Activated T-helper 2 cell treated with anti-CD3 and anti-CD28 coated beads, Interferon-gamma antibody, Interleukin-2, Interleukin-4, amounts not matched to agents 10 μg/mL and 5 μg/mL and 100 μg/mL, durations not matched to agents 14 hours and 24 hours and 36 hours (primary cell): ENCODE measurements at regions not wholly inside any gene's neighbourhood (a gene's known extent, or its start where the extent isn't known, plus 50 kb on each side); places are given as distances from the start of the nearest gene placed in this dataset.

Experiments used
- DNase-seq: peaks from one replicate; pipeline ENCODE4 v3.0.0; 2021; ENCODE audit warnings: low spot score
- H3K27ac Mint-ChIP-seq: one replicate; pipeline ENCODE4 v1.8.0; 2021; ENCODE audit warnings: mixed read lengths
- H3K27me3 Mint-ChIP-seq: one replicate; pipeline ENCODE4 v1.8.0; 2021; ENCODE audit warnings: low read depth, mixed read lengths
- H3K36me3 Mint-ChIP-seq: one replicate; pipeline ENCODE4 v1.8.0; 2021; ENCODE audit warnings: low read depth, mixed read lengths
- H3K4me1 Mint-ChIP-seq: one replicate; pipeline ENCODE4 v1.8.0; 2021; ENCODE audit warnings: low read depth, mixed read lengths
- H3K4me3 Mint-ChIP-seq: one replicate; pipeline ENCODE4 v1.8.0; 2021; ENCODE audit warnings: low read depth, mild to moderate bottlenecking, moderate library complexity, mixed read lengths
- H3K9me3 Mint-ChIP-seq: one replicate; pipeline ENCODE4 v1.8.0; 2021; ENCODE audit warnings: mixed read lengths
- intact Hi-C: fragments of 100-400 bp; cut with micrococcal nuclease; formaldehyde crosslinking; loops from one replicate; pipeline ENCODE4 v1.15.1; 2023

DNA sequence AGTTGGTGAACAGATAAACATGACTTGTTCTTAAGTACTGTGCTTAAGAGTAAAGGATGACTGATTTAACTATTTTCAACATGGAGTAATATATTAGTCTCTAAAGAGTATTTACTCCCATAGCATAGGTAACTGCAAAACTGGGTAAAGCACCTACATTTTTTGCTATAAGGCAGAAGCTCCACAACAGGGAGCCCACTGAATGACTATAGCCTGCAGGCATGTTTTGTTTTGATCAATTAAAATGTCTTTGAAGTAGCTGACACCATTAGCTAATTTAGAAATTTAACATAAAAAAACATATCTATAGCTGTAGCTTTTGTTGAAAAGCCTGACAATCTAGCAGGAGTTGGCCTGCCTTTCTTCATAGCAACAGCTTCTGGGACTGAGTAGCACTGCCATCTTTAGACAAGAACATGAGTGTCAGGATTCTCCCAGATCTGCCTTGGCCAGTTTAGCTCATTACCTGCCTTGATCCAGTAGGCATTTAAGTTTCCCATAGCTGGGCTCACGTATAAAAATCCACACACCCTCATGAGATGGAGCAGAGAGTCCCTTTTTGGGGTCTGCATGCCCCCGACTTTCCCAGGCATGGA, 1935.1 kb upstream of the PIK3C3 start:
- Mint-ChIP-seq H3K27me3 (no peaks in the 10 kb centered on the region), H3K4me3 (no peak overlapping the region), H3K36me3 (no peaks in the 10 kb centered on the region), H3K9me3 (peaks cover 9% of the 10 kb centered on the region), H3K4me1 (no peaks in the 10 kb centered on the region), H3K27ac (no peak overlapping the region)
- no peak for DNase-seq
- intact Hi-C loops, result no loop called here

- intact Hi-C loops, result no loop called here
- H3K4me3 Mint-ChIP-seq, result no peak overlapping the region
- no peaks in the 10 kb centered on the region for H3K4me1 Mint-ChIP-seq
- no peak overlapping the region for H3K27ac Mint-ChIP-seq
- peaks cover 9% of the 10 kb centered on the region for H3K9me3 Mint-ChIP-seq
- H3K36me3 Mint-ChIP-seq, result no peaks in the 10 kb centered on the region
- H3K27me3 Mint-ChIP-seq, result no peaks in the 10 kb centered on the region
- DNase-seq, result no peak
Observed at GRCh38 chr18:40018266-40018665, 1936.8 kb upstream of the PIK3C3 start.

- Mint-ChIP-seq H3K36me3 (no peaks in the 10 kb centered on the region), H3K27me3 (no peaks in the 10 kb centered on the region), H3K4me3 (no peak overlapping the region), H3K4me1 (no peaks in the 10 kb centered on the region), H3K9me3 (peaks cover 6% of the 10 kb centered on the region), H3K27ac (no peak overlapping the region)
- intact Hi-C loops, result no loop called here
- no peak for DNase-seq
Observed at GRCh38 chr18:40017021-40017420, 1938.0 kb upstream of the PIK3C3 start.

- H3K36me3 Mint-ChIP-seq, result no peaks in the 10 kb centered on the region
- no peaks in the 10 kb centered on the region for H3K27me3 Mint-ChIP-seq
- H3K4me1 Mint-ChIP-seq, result no peaks in the 10 kb centered on the region
- intact Hi-C loops, result no loop called here
- H3K27ac Mint-ChIP-seq, result no peak overlapping the region
- no peak overlapping the region for H3K4me3 Mint-ChIP-seq
- no peak for DNase-seq
- H3K9me3 Mint-ChIP-seq, result peaks cover 5% of the 10 kb centered on the region
Observed at GRCh38 chr18:40016405-40016804, 1938.6 kb upstream of the PIK3C3 start.

DNA sequence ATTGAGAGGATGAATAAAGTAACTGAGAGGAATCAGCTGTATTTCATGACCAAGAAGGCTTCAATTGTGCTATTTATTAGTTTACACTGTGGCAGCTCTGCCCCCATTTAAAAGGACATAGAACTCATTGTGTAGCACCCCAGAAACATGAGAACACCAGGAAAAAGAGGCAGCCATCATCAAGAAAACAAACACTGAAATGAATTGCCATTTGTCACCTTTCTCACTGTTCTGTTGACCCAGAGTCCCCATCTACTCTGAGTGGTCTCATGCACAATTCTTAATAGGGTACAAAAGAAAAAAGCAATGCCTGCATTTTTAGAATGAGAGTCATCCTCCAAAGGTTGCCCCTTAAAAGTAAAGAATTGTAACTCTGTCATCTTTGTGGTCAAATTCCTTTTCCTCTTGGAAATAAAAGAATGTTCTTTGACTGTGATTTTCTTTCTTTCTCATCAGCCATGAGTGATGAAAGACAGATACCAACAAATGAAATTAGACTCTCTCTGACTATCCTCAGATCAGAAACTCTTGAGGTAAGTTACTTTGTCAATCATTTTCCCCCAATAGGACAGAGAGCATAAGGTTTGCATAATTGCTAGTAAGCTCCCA, 1941.9 kb upstream of the PIK3C3 start:
- H3K36me3 Mint-ChIP-seq, result no peaks in the 10 kb centered on the region
- H3K4me3 Mint-ChIP-seq, result no peak overlapping the region
- intact Hi-C loops, result no loop called here
- H3K27me3 Mint-ChIP-seq, result no peaks in the 10 kb centered on the region
- H3K9me3 Mint-ChIP-seq, result peaks cover 5% of the 10 kb centered on the region
- no peaks in the 10 kb centered on the region for H3K4me1 Mint-ChIP-seq
- no peak for DNase-seq
- H3K27ac Mint-ChIP-seq, result no peak overlapping the region

- Mint-ChIP-seq H3K27me3 (no peaks in the 10 kb centered on the region), H3K4me1 (no peaks in the 10 kb centered on the region), H3K27ac (no peak overlapping the region), H3K9me3 (no peaks in the 10 kb centered on the region), H3K36me3 (no peaks in the 10 kb centered on the region), H3K4me3 (no peak overlapping the region)
- intact Hi-C loops, result no loop called here
- no peak for DNase-seq
Observed at GRCh38 chr18:40011201-40011600, 1943.8 kb upstream of the PIK3C3 start.

GRCh38 chr18:40006634-40007033, 1948.4 kb upstream of the PIK3C3 start:
- H3K4me3 Mint-ChIP-seq, result no peak overlapping the region
- no peaks in the 10 kb centered on the region for H3K36me3 Mint-ChIP-seq
- H3K27ac Mint-ChIP-seq, result no peak overlapping the region
- peaks cover 10% of the 10 kb centered on the region for H3K9me3 Mint-ChIP-seq
- no peaks in the 10 kb centered on the region for H3K27me3 Mint-ChIP-seq
- intact Hi-C loops, result no loop called here
- H3K4me1 Mint-ChIP-seq, result no peaks in the 10 kb centered on the region
- no peak for DNase-seq

- Mint-ChIP-seq H3K4me3 (no peak overlapping the region), H3K36me3 (no peaks in the 10 kb centered on the region), H3K9me3 (peaks cover 20% of the 10 kb centered on the region), H3K4me1 (no peaks in the 10 kb centered on the region), H3K27me3 (no peaks in the 10 kb centered on the region), H3K27ac (no peak overlapping the region)
- no peak for DNase-seq
- intact Hi-C loops, result no loop called here
Observed at GRCh38 chr18:40004246-40004645, 1950.8 kb upstream of the PIK3C3 start.

GRCh38 chr18:39998317-39998716, 1956.7 kb upstream of the PIK3C3 start:
- no peaks in the 10 kb centered on the region for H3K4me1 Mint-ChIP-seq
- no peak for DNase-seq
- H3K9me3 Mint-ChIP-seq, result peaks cover 24% of the 10 kb centered on the region
- intact Hi-C loops, result no loop called here
- H3K4me3 Mint-ChIP-seq, result no peak overlapping the region
- H3K27ac Mint-ChIP-seq, result no peak overlapping the region
- H3K36me3 Mint-ChIP-seq, result no peaks in the 10 kb centered on the region
- no peaks in the 10 kb centered on the region for H3K27me3 Mint-ChIP-seq

DNA sequence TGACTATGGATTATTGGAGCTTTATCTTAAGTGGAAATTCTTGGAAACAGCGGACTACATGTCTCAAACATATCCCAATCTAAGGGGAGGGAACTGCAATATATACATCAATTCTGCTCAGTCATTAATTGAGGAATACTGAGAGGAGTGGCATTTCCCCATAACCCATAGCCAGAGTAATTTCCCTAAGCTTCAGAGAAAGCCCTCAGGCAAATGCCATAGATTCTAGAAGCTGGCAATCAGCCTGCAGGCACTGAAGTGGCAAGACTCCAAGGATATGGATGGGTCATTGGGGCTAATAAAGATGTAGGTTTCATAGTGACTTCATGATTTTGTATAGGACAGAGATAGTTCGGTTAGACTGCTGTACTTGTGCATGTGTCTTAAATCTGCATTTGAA, 1960.5 kb upstream of the PIK3C3 start:
- Mint-ChIP-seq H3K4me3 (no peak overlapping the region), H3K27me3 (no peaks in the 10 kb centered on the region), H3K36me3 (no peaks in the 10 kb centered on the region), H3K4me1 (no peaks in the 10 kb centered on the region), H3K9me3 (peaks cover 8% of the 10 kb centered on the region), H3K27ac (no peak overlapping the region)
- DNase-seq, result no peak
- intact Hi-C loops, result no loop called here

DNA sequence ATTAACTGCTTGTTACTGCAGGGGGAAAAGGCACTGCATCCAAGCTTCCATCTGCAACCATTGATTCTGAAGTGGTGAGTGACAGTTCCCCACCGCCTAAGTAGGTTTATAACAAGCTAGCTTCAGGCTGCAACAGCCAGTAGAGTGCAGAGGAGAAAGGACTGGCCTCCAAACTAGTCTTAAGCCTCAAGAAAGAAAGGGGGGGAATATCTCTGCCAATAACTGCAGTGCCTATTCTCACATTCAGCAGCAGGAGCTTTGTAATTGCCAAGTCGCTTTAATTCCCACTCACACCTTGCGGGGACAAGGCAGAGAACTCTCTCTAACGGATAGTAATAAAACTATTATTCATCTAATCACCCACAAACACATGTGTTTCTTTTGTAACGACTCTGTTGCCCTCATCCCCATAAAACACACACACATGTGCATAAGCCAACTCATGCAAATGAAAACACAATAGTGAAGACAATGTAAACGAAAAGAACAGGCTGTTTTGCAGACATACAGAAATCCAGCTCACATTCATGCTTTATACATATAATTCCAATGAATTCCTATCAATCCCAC, 1963.3 kb upstream of the PIK3C3 start:
- H3K4me3 Mint-ChIP-seq, result no peak overlapping the region
- H3K27me3 Mint-ChIP-seq, result no peaks in the 10 kb centered on the region
- no peak for DNase-seq
- intact Hi-C loops, result no loop called here
- peaks cover 4% of the 10 kb centered on the region for H3K9me3 Mint-ChIP-seq
- no peaks in the 10 kb centered on the region for H3K4me1 Mint-ChIP-seq
- no peak overlapping the region for H3K27ac Mint-ChIP-seq
- no peaks in the 10 kb centered on the region for H3K36me3 Mint-ChIP-seq

DNA sequence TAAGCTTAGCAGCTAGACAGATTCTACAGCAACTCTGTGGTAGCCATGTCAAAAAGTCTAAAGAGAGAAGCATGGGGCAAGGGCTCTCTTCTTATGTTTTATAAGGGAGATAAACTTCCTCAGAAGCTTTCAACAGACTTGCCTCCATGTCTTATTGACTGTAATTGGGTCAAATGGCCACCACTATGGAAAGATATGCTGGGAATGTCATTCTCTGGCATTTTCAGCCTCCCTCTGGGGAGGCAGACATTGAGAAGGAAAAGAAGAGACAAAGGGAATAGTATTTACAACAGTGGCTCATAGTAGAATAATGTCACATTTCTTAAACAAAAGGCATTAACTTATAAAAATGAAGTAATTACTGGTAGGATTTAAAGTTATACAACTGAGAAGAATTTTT, 1964.5 kb upstream of the PIK3C3 start:
- H3K4me1 Mint-ChIP-seq, result no peaks in the 10 kb centered on the region
- DNase-seq, result no peak
- H3K27ac Mint-ChIP-seq, result no peak overlapping the region
- no peak overlapping the region for H3K4me3 Mint-ChIP-seq
- intact Hi-C loops, result no loop called here
- H3K36me3 Mint-ChIP-seq, result no peaks in the 10 kb centered on the region
- no peaks in the 10 kb centered on the region for H3K27me3 Mint-ChIP-seq
- no peaks in the 10 kb centered on the region for H3K9me3 Mint-ChIP-seq

GRCh38 chr18:39976771-39977170, 1978.3 kb upstream of the PIK3C3 start:
- intact Hi-C loops, result no loop called here
- H3K27me3 Mint-ChIP-seq, result no peaks in the 10 kb centered on the region
- no peak for DNase-seq
- no peaks in the 10 kb centered on the region for H3K4me1 Mint-ChIP-seq
- no peaks in the 10 kb centered on the region for H3K9me3 Mint-ChIP-seq
- no peak overlapping the region for H3K4me3 Mint-ChIP-seq
- H3K27ac Mint-ChIP-seq, result no peak overlapping the region
- no peaks in the 10 kb centered on the region for H3K36me3 Mint-ChIP-seq
